Activated naive CD4-positive, alpha-beta T cell (primary cell): ENCODE measurements at regions not wholly inside any gene's neighbourhood (a gene's known extent, or its start where the extent isn't known, plus 50 kb on each side); places are given as distances from the start of the nearest gene placed in this dataset.

Source experiments
- DNase-seq, 4 experiments: peaks; one replicate each; lab custom pipeline; 2025; lab: John Stamatoyannopoulos, UW

- DNase-seq = no peak
Observed at GRCh38 chr2:41598161-41598894, 449.5 kb upstream of the PKDCC start.

- no peak for DNase-seq
Observed at GRCh38 chr2:41600460-41600859, 447.4 kb upstream of the PKDCC start.

GRCh38 chr2:41602341-41602740, 445.5 kb upstream of the PKDCC start:
- DNase-seq = no peak

GRCh38 chr2:41605311-41605710, 442.5 kb upstream of the PKDCC start:
- DNase-seq = no peak

GRCh38 chr2:41605914-41606313, 441.9 kb upstream of the PKDCC start:
- no peak for DNase-seq

- no peak for DNase-seq
Observed at GRCh38 chr2:41610501-41611190, 437.2 kb upstream of the PKDCC start.

- DNase-seq = no peak
Observed at GRCh38 chr2:41618754-41619153, 429.1 kb upstream of the PKDCC start.

- no peak for DNase-seq
Observed at GRCh38 chr2:41621095-41621494, 426.7 kb upstream of the PKDCC start.

- no peak for DNase-seq
Observed at GRCh38 chr2:41621563-41621962, 426.3 kb upstream of the PKDCC start.

- no peak for DNase-seq
Observed at GRCh38 chr2:41622301-41622700, 425.5 kb upstream of the PKDCC start.

- no peak for DNase-seq
Observed at GRCh38 chr2:41626936-41627335, 420.9 kb upstream of the PKDCC start.

- no peak for DNase-seq
Observed at GRCh38 chr2:41634686-41635085, 413.1 kb upstream of the PKDCC start.

- no peak for DNase-seq
Observed at GRCh38 chr2:41644936-41645335, 402.9 kb upstream of the PKDCC start.

GRCh38 chr2:41647468-41648050, 400.3 kb upstream of the PKDCC start:
- DNase-seq = no peak

- DNase-seq = no peak
Observed at GRCh38 chr2:41657226-41657625, 390.6 kb upstream of the PKDCC start.

- no peak for DNase-seq
Observed at GRCh38 chr2:41659758-41660157, 388.1 kb upstream of the PKDCC start.

GRCh38 chr2:41662461-41662860, 385.4 kb upstream of the PKDCC start:
- no peak for DNase-seq

- DNase-seq = no peak
Observed at GRCh38 chr2:41663056-41663455, 384.8 kb upstream of the PKDCC start.

GRCh38 chr2:41668529-41668928, 379.3 kb upstream of the PKDCC start:
- no peak for DNase-seq

- DNase-seq = no peak
Observed at GRCh38 chr2:41678639-41679038, 369.2 kb upstream of the PKDCC start.

GRCh38 chr2:41686156-41686555, 361.7 kb upstream of the PKDCC start:
- DNase-seq = no peak

- DNase-seq = no peak
Observed at GRCh38 chr2:41691561-41691960, 356.3 kb upstream of the PKDCC start.

- DNase-seq = no peak
Observed at GRCh38 chr2:41694536-41695049, 353.2 kb upstream of the PKDCC start.
